Skeletal muscle cell (primary cell): ENCODE measurements at regions not wholly inside any gene's neighbourhood (a gene's known extent, or its start where the extent isn't known, plus 50 kb on each side); places are given as distances from the start of the nearest gene placed in this dataset.

Experiments
- DNase-seq: peaks from one replicate; pipeline ENCODE4 v3.0.0-alpha.2; 2010; ENCODE audit warnings: low read depth
- H3K4me3 ChIP-seq: 2 replicates; pipeline ENCODE4 v1.5.1; 2011; ENCODE audit warnings: low read depth, mild to moderate bottlenecking, control low read depth, low read length, moderate library complexity

- H3K4me3 ChIP-seq: no peak overlapping the region
- DNase-seq: no peak
Measured at GRCh38 chr2:104678181-104678580, 175.7 kb upstream of the POU3F3 start.

GRCh38 chr2:104685591-104685990 is 168.3 kb upstream of the POU3F3 start:
- no peak for DNase-seq

DNA sequence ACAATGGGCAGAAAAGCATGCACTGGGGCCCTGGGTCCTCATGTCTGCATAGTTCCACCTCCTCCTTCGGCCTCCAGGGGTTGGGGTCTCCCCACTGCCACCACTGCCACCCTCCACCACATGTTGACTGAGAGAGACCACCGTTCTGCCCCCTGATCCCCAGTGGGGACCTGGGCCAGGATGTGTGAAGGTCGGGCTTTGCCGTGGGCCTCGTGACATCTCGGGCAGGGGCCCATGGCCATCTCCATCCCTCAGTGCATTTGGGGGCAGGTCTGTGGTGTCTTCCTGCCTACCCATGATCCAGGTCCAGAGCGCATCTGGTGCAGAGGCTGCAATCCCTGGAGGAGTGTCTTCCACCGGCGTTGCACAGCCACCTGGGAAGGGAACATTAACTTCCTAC is 166.8 kb upstream of the POU3F3 start:
- DNase-seq: no peak
- H3K4me3 ChIP-seq: no peak overlapping the region

More at GRCh38 chr2:104685591-104685990, 168.3 kb upstream of the POU3F3 start:
- H3K4me3 ChIP-seq: no peak overlapping the region

DNA sequence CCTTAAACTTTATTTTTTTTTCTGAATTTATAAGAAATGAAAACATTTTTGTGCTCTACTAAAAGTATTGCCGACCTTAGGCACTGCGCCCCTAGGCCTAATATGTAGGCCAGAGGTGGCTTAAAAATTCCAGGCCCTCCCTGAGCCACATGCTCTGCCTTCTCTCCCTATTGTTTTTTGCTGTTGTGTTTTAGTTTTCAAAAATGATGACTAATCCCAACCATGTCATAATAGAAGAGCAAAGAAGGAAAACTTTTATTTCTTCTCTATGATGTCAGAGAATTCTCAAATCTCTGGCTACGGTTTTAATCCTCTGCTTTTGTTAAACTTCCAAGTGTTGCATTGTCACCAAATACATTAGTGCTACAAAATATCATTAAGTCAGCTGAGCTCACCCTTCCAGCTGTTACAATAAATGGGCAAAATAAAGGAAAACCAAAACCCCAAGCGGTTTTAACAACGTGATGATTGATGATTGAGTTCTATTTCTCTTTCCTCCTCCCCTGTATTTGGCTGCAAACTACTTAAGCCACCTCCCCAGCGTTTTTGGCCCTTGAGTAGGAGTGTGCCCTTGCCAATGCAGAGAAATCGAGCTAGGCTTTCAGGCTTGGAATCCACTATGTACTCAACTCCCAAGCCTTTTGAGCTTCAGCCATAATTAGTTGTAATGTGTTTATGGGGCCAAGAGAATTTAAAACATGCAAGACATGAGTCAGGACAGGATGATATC is 163.5 kb upstream of the POU3F3 start:
- DNase-seq: no peak

GRCh38 chr2:104698276-104698675 is 155.6 kb upstream of the POU3F3 start:
- H3K4me3 ChIP-seq: no peak overlapping the region
- no peak for DNase-seq

More for the DNA sequence above, 163.5 kb upstream of the POU3F3 start:
- no peak overlapping the region for H3K4me3 ChIP-seq

DNA sequence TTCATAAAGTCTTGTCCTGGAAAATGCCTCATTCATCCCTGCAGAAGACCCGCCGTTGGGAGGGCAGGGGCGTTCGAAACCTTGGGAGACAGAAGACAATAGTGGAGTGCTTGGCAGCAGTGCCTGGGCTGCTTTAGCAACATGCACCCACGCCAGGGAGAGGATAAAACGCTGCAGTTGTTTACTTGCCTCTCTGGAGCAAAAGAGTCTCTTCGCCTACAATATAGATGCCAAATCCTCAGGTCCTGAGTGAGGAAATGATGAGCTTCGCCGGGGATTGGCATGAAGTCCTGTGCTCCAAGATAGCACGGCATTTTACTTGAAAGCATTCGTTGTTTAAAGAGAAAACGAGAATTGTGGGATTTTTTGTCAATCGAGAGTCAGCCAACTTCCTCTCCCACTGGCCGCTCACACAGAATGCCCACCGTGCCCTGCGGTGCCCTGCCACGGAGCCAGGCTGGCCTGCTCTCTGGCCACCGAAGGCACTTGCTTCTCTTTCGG is 152.5 kb upstream of the POU3F3 start:
- DNase-seq: no peak
- no peak overlapping the region for H3K4me3 ChIP-seq

DNA sequence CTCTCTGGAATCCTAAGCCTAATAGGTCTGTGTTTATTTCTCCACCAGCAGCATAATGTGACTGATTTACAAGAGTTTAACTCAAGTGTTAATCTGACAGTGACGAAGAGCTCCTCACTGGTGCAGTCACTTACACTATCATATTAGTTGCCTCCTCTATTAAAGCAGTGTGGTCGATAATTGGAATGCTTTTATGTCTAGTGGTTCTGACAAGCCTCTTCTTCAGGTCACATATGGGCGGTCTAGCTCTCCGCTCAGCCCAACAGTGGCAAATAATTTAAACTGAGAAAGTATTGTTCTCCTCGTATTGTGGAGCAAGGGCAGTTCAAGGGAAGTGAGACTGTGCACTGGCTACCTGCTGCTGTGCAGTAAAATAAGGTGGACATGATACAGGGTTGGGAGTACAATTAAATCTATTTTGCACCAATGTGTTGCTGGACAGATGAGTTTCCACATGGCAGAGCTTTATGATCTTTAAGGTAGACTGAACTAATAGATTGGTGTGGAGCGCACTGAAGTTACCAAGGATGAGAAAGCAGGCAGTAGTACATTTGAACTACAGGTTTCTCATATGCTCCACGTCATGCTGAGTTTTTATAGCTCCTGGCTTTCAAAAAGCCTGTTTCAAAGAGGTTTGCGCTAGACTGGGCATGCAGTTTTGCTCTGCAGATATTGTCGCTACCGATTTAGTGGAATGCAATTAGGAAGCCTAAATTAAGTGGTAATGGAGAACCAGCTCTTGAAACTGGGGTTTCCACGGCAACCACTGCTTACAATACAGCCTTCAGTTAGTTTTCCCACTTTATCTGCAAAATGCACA is 151.7 kb upstream of the POU3F3 start:
- H3K4me3 ChIP-seq: no peak overlapping the region
- DNase-seq: no peak

GRCh38 chr2:104703669-104704068 is 150.2 kb upstream of the POU3F3 start:
- H3K4me3 ChIP-seq: no peak overlapping the region
- DNase-seq: no peak

GRCh38 chr2:104704496-104705245 is 149.2 kb upstream of the POU3F3 start:
- no peak for DNase-seq
- no peak overlapping the region for H3K4me3 ChIP-seq

- no peak overlapping the region for H3K4me3 ChIP-seq
- DNase-seq: no peak
Measured at GRCh38 chr2:104707056-104707455, 146.9 kb upstream of the POU3F3 start.

DNA sequence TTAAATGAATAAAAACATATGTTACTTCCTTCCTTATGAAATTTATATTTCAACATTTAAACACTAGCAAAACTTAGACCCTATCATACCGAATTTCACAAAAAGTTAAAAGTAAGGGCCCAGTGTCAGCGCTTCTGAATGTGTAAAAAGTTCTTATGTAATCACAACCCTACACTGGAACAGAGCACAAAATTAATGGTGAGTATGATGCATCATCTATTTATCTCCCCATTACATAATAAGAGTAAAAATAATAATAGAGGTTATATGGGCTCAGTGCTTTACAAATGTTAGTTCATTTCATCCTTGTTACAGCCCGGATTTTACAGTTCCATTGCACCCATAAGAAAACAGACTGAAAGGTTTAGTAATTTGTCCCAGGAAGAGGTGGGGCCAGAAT is 144.9 kb upstream of the POU3F3 start:
- DNase-seq: no peak
- H3K4me3 ChIP-seq: no peak overlapping the region

DNA sequence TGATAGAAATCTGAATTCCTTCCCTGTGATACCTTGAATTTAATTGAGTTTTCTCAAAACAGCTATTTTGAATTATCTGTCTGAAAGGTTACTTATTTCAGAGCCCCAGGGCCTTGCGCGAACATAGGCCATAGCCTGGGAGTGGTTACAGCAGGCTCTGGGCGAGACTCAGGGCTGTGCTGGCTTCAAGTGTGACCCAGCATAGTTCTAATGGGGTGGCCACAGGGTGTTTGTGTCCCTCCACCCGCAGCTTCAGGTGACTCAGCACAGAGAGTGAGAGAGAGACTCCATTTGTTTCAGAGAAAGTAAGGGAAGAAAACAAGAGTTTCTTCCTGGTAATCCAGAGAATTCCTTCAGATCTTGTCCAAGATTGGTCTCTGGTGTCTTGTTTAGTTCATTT is 137.9 kb upstream of the POU3F3 start:
- no peak for DNase-seq
- H3K4me3 ChIP-seq: no peak overlapping the region

- no peak for DNase-seq
- no peak overlapping the region for H3K4me3 ChIP-seq
Measured at GRCh38 chr2:104733226-104733943, 120.5 kb upstream of the POU3F3 start.

DNA sequence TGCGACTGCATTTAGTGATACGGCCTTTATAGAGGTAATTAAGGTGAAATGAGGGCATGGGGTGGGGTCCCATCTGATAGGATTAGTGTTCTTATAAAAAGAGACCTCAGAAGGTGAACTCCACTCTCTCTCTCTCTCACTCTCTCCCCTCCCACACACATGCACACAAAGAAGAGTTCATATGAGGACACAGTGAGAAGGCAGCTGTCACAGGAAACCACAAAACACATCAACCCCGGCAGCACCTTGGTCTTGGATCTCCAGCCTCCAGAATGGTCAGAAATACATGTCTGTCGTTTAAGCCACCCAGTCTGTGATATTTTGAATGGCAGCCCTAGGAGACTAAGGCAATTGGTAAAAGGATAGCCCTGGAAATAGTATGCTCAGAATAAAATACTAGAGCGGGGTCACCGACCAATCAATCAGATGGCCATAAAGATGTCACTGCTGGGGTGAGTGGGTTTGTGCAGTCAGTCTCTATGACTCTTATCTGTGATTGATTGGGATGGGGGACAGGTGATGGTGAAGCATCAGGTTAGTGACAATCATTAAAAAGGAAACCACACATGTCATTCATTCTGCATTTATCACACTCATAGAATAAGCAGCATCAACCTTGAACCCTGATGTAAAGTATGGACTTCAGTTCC is 118.9 kb upstream of the POU3F3 start:
- no peak overlapping the region for H3K4me3 ChIP-seq

DNA sequence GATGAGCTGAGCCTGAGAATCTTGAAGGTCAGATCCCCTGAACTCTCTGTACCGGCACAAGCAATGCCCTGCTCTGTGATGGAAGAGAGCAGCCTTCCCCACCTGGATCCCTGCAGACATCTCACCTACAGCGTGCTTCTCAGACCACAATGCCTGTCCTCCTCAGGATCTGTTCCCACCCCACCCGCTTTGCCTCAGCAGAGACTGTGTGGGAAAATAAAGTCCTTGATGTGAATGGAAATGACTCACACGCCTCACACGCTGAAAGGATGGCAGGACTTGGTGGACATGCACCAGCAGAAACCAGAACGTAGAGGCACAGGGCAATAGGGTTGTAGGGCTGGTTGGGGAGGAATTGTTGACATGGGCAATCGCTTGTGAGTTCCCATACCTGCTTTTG is 117.9 kb upstream of the POU3F3 start:
- no peak for DNase-seq
- H3K4me3 ChIP-seq: no peak overlapping the region

More for the DNA sequence above, 118.9 kb upstream of the POU3F3 start:
- peak; percentile 6 for DNase-seq

- DNase-seq: no peak
- H3K4me3 ChIP-seq: no peak overlapping the region
Measured at GRCh38 chr2:104741860-104742259, 112.1 kb upstream of the POU3F3 start.

GRCh38 chr2:104744537-104744936 is 109.4 kb upstream of the POU3F3 start:
- no peak overlapping the region for H3K4me3 ChIP-seq
- no peak for DNase-seq

DNA sequence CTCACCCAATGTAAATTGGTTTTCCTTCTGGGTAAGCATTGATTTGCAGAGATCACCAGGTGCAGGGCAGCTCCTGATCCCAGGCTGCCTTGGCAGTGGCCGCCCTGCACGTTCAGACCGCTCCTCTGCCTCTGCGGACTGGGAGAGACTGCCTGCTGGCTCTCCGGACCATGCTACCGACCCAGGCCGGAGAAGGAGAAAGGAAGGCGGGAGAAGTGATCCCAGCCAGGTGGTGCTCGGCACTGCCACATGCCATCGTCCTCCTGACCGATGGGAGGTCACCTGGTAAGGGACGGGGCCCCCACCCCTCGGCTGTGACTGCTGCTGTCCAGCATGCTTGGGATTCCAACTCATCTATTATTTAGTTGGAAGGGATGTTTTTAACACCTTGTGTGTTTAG is 108.1 kb upstream of the POU3F3 start:
- DNase-seq: no peak
- H3K4me3 ChIP-seq: no peak overlapping the region

- no peak for DNase-seq
- no peak overlapping the region for H3K4me3 ChIP-seq
Measured at GRCh38 chr2:104746299-104746698, 107.6 kb upstream of the POU3F3 start.
